Stimulated activated CD8-positive, alpha-beta memory T cell treated with anti-CD3 and anti-CD28 coated beads, Interleukin-7, amount 100 ng/mL, for 1 hour (primary cell): ENCODE measurements at regions not wholly inside any gene's neighbourhood (a gene's known extent, or its start where the extent isn't known, plus 50 kb on each side); places are given as distances from the start of the nearest gene placed in this dataset.
"Not testable (repeated sequence)": the region's sequence is repeated elsewhere in the genome, so short reads cannot be mapped to it uniquely, and the experiment has no call there.

ENCODE experiments used
- DNase-seq, 2 donors: peaks; one replicate each; pipeline ENCODE4 v3.0.0-alpha.2; 2020; ENCODE audit warnings: low read depth in 2 of 2

GRCh38 chr2:128596396-128597120 lies 277.9 kb upstream of the HS6ST1 start:
- no peak for DNase-seq

- no peak for DNase-seq
These were observed 278.6 kb upstream of the HS6ST1 start for GRCh38 chr2:128597121-128597762.

- not testable (repeated sequence) for DNase-seq
These were observed 279.6 kb upstream of the HS6ST1 start for GRCh38 chr2:128598260-128598659.

- no peak for DNase-seq
These were observed 280.3 kb upstream of the HS6ST1 start for GRCh38 chr2:128598862-128599441.

GRCh38 chr2:128599700-128600099 lies 281.0 kb upstream of the HS6ST1 start:
- DNase-seq, result no peak

GRCh38 chr2:128600581-128601297 lies 282.1 kb upstream of the HS6ST1 start:
- no peak for DNase-seq

GRCh38 chr2:128601298-128602037 lies 282.8 kb upstream of the HS6ST1 start:
- no peak for DNase-seq

GRCh38 chr2:128602038-128602698 lies 283.5 kb upstream of the HS6ST1 start:
- DNase-seq, result no peak

GRCh38 chr2:128602699-128603101 lies 284.0 kb upstream of the HS6ST1 start:
- no peak for DNase-seq

- DNase-seq, result no peak
These were observed 284.8 kb upstream of the HS6ST1 start for GRCh38 chr2:128603411-128603924.

GRCh38 chr2:128604045-128604444 lies 285.4 kb upstream of the HS6ST1 start:
- no peak for DNase-seq

- not testable (repeated sequence) for DNase-seq
These were observed 285.9 kb upstream of the HS6ST1 start for GRCh38 chr2:128604581-128604980.

GRCh38 chr2:128605421-128605820 lies 286.8 kb upstream of the HS6ST1 start:
- no peak for DNase-seq

- no peak for DNase-seq
These were observed 287.3 kb upstream of the HS6ST1 start for GRCh38 chr2:128605931-128606330.

GRCh38 chr2:128606837-128607236 lies 288.2 kb upstream of the HS6ST1 start:
- DNase-seq, result no peak

- no peak for DNase-seq
These were observed 288.8 kb upstream of the HS6ST1 start for GRCh38 chr2:128607440-128607839.

GRCh38 chr2:128607911-128608506 lies 289.3 kb upstream of the HS6ST1 start:
- DNase-seq, result no peak

GRCh38 chr2:128608921-128609880 lies 290.5 kb upstream of the HS6ST1 start:
- no peak for DNase-seq

- no peak for DNase-seq
These were observed 291.8 kb upstream of the HS6ST1 start for GRCh38 chr2:128610496-128610895.
